ENCODE measurements at regions not wholly inside any gene's neighbourhood (a gene's known extent, or its start where the extent isn't known, plus 50 kb on each side); places are given as distances from the start of the nearest gene placed in this dataset.

GRCh38 chr4:24164797-24165196 lies 274.9 kb upstream of the PPARGC1A start:
- TF ChIP-seq CTCF (IDR thresholded peaks at IDR 0.05), result no peak

DNA sequence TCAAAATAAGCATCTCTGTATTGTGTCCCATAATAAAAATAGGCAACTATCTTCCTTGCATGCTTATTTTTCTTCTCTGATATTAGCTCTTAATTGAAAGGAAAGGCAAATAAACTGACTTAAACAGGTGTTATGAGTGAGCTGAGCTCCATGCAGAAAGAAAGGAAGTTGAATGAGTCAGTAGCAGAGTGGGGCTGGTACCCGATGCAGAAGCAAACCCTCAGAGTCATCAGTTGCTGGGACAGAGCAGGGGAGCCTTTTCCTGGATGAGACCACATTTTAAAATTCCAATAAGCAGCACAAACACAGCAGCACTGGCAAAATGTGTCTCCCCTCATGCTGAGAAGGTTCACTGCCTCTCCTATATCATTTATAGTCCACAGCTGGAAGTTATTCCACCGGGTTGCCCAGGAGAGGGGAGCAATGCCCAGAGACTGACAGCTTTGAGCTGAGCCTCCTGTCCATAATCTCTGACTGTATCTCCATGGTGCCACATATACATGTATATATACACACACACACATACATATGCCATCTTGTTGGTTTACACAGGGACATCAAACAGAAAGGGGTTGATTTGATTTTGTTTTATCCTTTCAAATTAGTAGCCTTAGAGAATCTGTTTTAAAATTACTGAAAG lies 274.3 kb upstream of the PPARGC1A start:
- no peak for TF ChIP-seq CTCF (IDR thresholded peaks at IDR 0.05)

- no peak for TF ChIP-seq CTCF (IDR thresholded peaks at IDR 0.05)
Observed at GRCh38 chr4:24163314-24163713, 273.5 kb upstream of the PPARGC1A start.

DNA sequence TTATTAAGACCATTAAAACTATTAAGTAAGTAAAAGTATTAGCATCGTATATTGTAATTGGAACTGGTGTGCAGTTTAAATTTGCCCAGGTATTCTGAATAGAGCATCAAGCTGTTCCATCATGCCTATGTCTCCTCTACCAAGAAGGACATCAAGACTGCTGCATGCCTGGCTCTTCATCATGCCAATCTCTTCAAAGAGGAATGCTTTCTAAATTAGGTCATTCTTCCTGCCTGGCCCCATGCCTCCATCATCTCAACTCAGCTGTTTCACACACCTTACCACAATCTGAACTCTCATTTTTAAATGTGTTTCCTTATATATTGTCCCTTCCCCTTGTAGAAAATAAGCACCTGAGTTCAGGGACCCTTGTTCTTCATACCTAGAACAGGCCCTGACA lies 270.5 kb upstream of the PPARGC1A start:
- no peak for TF ChIP-seq CTCF (IDR thresholded peaks at IDR 0.05)

DNA sequence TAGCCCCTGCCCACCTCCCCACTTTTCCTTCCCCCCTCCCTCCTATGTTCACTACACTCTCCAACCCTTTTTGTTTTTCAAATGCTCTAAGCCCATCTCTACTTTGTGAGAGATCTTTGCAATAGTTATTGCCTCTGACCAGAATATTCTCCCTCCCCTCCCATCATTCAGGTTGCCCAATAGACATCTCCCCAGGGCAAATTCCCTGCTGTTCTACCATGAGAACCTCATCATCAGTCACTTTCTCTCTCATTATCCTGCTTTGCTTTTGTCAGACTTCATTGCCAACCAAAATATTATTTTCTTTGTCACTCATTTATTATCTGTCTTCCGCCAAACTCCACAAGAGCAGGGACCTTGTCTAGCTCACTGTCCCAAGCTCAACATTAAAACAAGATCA lies 268.2 kb upstream of the PPARGC1A start:
- no peak for TF ChIP-seq CTCF (IDR thresholded peaks at IDR 0.05)

GRCh38 chr4:24150034-24150433 lies 260.2 kb upstream of the PPARGC1A start:
- no peak for TF ChIP-seq CTCF (IDR thresholded peaks at IDR 0.05)

- no peak for TF ChIP-seq CTCF (IDR thresholded peaks at IDR 0.05)
Observed at GRCh38 chr4:24146127-24146526, 256.3 kb upstream of the PPARGC1A start.

GRCh38 chr4:24145591-24145990 lies 255.7 kb upstream of the PPARGC1A start:
- TF ChIP-seq CTCF (IDR thresholded peaks at IDR 0.05), result no peak
